AG08396 (cell line): ENCODE measurements at regions not wholly inside any gene's neighbourhood (a gene's known extent, or its start where the extent isn't known, plus 50 kb on each side); places are given as distances from the start of the nearest gene placed in this dataset.
"Not testable (repeated sequence)": the region's sequence is repeated elsewhere in the genome, so short reads cannot be mapped to it uniquely, and the experiment has no call there.

Experiments
- DNase-seq: peaks from one replicate; pipeline ENCODE4 v3.0.0; 2012; ENCODE audit warnings: low spot score, mixed read lengths

DNA sequence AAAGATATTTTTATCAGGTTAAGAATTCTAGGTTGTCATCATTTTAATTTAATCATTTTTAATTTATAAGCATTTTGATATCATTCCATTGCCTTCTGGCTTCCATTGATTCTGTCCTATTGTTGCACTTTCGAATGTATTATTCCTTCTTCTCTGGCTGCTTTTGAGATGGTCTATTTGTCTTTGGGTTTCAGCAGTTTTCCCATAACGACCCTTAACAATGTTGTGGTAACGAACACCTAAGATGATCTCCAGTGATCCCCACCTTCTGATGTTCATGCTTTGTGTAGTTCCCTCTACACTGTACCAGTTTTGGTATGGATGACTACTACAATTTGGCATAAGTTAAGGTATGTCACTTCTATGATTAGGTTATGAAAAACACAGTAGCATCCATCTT lies 59.9 kb downstream of the MINAR1 start:
- no peak for DNase-seq

DNA sequence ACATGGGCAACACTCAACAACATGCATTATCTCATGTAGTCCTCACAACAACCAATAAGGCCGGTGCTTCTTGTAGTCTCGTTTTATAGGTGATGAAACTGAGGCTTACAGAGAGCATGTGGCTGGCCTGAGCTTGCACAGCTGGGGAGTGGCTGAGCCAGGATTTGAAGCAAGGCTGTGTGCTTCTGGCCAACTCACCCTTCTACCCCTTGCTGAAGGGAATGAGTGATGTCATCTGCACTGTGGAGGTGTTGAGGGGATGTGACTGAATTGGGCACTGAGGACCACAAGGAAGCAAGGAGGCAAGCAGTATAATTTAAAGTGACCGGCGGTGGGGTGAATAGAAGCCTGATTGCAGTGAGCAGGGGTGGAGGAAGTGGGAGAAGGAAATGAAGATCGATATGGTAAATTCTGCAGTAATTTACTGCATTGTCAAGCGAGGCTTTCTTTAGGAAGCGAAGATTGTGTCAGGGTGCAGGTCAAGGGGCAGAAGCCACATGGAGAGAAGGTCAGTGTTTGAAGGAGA lies 62.3 kb downstream of the MINAR1 start:
- DNase-seq, result no peak

DNA sequence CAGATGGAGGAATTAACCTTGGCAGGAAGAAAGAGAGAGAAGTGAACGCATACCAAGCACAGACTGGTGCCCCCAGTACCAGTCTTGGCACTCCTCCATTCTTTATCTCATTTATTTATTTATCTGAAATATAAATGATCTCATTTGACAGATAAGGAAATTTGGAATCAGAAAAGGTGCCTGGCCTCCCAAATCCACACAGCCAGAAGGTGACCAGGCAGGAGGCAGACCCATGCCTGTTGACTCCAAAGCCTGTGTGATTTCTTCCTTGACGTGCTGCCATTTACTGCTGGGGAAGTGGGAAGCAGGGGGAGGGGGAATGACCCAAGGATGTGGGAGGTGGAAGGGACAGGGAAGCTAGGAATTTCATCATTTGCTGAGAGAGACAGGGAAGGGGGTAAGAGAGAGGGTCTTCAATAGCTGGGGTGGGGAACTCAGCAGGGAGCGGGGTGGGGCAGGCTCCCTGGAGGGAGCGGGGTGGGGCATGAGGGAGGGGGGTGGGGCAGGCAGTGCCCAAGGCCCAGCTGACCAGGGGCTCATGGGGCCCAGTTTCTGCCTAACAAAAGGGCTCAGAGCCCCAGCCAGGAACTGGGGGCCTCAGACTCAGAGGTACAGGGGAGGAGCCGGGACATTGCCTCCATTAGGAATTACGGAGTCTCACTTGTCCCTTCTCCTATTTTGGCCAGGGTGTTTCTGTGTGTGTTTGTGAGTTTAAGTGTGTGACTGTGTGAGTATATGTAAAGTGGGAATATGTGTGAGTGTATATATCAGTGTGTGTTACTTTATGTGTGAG lies 63.0 kb downstream of the MINAR1 start:
- DNase-seq, result no peak

DNA sequence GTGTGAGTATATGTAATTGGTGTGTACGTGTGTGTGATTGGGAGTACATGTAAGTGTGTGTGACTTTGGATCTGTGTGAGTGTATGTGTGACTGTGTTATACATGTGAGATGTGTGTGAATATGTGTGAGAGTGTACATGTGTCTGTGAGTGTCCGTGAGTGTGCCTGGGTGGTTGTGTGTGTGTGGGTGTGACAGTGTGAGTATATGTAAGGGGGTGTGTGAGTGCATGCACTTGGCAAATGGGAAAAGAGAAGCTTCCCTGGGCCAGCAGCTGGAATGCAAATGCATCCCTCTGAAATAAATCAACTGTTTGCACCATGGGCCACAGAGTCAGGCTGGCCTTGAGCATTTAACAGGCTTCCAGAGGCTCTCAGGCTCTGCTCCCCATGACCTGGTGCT lies 63.6 kb downstream of the MINAR1 start:
- DNase-seq, result no peak

DNA sequence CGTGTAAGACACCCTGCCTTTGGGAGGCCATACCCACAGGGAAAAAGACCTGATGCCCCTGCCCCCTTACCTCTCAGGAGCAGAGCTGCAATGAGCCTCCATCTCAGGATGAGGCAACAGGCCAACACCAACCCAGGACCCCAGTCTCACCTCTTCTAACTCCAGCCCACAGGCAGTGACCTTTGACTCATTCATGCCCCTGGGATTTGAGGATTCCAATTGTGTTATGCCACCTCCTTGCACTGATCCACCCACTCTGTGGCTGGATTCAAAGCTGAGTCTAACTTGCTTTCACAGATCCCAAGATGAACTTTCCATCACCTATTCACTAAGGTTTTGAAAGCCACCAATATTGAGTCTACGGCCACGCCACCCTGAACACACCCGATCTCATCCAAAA lies 64.7 kb downstream of the MINAR1 start:
- DNase-seq, result no peak

DNA sequence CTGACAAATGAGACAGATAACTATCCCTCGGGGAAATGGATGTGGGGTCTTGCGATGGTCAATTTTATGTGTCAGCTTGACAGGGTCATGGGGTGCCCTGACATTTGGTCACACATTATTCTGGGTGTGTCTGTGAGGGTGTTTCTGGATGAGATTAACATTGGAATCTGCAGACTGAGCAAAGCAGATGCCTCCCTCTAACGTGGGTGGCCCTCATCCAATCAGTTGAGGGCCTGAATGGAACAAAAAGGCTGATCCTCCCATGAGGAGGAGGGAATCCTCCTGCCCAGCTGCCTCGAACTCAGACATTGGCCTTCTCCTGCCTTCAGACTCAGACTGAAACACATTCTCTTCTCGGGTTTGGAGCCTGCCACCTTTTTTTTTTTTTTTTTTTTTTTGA lies 69.0 kb downstream of the MINAR1 start:
- DNase-seq, result no peak

DNA sequence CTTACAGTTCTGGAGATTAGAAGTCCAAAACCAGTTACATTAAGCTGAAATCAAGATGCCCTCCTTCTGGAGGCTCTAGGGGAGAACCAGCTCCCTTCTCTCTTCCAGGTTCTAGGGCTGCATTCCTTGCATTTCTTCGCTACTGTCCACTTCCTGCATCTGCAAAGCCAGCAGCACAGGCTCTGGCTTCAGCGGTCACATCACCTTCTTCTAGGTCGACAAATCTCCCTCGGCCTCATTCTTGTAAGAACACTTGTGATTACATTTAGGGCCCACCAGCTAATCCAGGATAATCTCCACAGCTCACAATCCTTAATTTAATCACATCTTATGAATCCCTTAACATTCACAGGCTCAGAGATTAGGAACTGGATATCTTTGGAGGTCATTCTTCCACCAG lies 73.8 kb downstream of the MINAR1 start:
- DNase-seq, result no peak

DNA sequence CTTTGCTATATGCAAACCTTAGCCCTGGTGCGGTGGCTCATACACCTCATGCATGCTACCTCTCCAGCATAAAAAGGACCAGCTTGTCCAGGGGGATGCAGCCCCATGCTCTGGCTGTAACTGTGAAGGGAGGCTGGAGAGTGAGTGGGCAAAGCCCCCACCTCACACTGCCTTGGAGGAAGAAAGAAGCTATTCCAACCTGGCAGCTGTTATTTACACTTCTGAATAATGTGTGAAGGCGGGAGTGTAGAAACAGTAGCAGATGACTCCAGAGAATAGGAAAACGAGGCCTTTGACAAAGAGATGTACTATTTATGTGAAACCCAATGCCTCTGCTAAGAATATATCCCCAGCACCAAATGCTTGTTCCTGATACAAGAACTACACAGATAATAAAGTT lies 80.7 kb downstream of the MINAR1 start:
- not testable (repeated sequence) for DNase-seq

DNA sequence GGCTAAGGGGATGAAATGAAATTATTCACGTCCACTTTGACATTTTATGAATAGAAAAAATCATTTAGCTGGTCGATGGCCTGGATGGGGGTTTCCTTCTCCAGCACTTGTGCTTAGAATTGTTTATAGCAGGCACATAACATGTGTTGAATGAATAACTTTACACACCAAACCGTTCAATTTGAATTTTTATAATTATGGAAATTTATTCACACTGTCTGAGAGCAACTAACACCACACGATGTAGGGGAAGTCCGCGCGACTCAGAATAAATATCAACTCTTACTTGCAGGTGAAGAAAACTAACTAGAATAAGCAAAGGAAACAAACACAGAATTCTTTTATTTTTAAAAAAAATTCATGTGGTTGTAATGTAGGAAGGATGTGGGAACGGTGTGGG lies 81.3 kb downstream of the MINAR1 start:
- DNase-seq, result no peak

DNA sequence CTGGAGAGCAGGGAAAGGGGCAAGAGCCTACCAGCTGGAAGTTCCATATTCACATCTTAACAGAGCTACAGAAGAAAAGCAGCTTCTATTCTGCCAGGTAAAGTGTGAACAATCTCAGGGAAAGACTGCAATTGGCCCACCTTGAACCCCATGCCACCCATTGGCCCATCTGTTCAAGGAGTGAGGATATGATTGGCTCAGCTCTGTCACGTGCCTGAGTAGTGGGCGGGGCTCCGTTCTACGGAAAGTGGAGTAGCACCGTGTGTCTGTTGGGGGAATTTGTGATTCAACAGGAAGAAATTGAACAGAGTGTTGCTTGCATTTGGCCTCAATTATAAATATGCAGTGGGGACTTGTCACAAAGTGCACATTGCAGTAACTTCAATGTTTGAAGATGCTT lies 81.8 kb downstream of the MINAR1 start:
- no peak for DNase-seq

DNA sequence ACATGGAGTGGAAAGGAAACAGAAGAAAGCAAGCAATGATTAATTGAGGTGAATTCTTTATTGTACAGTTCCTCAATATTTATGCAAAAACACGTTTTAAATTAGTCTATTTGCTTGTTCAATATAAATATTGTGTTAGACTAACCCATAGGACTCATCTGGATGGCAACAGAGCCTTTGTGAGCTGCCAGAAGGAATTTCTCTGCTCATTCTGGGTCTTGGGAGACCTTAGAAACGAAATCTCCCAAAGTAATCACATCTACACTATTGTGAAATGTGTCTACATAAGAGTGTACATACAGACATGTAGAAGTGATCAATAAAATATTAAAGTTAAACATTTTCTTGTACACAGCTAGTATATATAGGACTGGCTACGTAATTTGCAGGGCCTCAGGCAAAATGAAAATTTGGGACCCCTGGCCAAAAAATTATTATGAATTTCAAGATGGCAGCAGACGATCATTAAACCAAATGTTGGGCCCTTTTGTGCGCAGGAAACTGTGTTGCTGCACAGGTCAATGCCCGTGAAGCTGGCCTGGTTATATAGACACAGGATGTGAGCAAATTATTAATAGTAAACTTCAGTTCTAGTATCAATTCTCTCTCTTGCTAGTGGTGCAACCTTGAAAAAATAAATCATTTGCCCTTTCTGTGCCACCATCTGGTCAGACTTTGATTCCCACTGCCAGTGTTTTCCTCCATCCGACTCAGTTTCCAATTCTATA lies 83.3 kb downstream of the MINAR1 start:
- DNase-seq, result no peak

DNA sequence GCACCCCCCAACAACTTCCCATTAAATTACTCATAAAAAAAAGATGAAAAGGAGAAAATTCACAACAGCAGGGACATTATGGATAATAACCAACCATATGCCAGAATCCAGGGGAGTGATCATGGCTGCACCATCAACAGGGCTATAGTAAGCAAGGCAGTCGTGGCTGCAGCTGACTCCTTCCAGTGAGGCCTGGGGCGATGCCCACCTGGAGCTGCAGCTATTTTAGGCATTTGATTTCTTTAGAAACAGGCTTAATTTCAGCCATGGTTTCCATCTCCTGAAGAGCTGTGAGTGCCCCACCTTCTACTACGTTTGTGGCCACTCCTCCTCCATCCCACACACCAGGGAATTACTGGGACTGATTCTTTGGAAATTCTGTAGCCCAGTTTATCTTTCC lies 84.0 kb downstream of the MINAR1 start:
- no peak for DNase-seq

DNA sequence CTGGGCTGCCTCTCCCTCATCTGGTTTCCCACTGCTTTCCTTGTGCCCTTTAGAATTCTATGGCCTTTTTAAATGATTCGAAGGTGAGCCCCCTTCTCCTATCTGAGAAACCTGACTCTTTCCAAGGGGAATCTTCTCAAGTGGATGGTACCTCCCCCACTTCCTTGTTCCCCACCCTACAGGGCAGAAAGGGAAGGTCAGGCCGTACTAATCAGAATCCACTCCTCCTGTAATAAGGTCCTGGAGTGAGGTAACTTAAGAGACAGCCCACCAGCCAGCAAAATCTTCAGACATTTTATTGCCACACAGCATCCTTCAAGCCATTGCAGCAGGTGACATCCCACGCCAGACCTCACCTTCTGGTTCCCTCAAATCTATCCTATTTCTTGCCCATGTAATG lies 84.5 kb downstream of the MINAR1 start:
- DNase-seq, result no peak

DNA sequence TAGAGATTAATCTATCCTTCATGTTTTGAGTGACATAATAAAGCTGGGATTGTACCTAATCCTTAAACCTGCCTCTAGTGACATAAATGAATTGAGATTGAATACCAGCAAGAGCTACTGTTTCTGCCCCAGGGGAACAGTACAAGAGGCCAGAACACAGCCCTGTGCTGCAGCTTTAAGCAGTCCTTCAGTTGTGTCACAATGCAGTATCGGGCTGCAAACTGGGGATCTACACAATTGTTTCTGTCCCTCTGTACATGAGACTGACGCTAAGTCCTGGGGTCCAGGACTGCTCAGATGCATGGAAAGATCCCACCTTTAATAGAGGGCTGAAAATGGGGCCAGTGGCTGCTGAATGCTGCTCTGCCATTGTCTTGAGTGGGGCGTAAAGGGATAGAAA lies 87.5 kb downstream of the MINAR1 start:
- no peak for DNase-seq

DNA sequence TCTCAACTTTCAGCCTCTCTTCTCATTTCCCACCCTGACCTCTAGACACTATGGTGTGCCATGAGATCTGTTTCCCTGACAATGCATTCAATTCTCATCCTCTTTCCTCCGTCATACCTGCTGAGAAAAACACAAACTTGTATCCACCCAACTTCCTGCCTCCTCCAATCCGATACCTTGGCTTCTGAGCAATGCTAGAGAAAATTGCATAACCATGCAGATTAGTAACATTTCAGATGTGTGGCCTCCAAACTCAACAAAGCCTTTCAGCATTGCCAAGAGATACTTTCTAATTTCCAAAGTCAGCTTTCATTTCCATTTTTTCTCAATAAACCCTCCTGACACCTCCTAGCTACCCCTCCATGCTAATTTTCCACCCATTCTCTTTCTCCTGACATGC lies 88.5 kb downstream of the MINAR1 start:
- DNase-seq, result no peak

DNA sequence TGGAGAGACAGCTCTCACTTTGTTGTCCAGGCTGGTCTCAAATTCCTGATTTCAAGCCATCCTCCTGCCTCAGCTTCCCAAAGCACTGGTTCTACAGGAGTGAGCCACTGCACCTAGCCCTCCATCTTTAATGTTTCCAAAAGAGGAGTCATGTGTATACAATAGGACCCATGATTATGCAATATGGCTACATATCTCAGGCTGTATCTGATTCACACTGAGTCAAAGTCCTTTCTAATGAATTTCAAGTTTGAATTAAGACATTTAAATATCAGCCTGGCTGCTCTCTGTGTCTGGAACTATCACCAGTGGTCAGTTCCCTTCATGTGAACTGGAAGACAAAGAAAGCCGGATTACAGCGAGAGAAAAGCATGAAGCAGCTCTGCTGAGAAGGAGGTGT lies 90.5 kb downstream of the MINAR1 start:
- DNase-seq, result no peak

DNA sequence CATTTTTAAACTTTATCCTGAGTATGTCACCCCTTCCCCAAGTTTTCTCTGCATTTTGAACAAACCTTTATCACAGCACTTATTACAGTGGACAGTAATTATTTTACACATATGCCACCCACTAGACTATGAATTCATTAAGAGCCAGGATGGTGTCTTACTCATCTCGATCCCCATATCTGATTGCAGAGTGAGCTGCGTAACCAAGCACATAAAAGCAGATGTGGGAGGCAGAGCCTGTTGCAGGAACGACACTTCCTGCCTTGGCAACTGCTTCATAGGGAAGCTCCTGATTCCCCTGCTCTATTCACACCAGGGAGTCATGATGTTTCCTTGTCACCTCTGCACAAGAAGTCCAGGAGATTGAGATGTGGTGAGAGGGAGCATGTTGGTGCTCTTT lies 91.1 kb downstream of the MINAR1 start:
- DNase-seq, result no peak

DNA sequence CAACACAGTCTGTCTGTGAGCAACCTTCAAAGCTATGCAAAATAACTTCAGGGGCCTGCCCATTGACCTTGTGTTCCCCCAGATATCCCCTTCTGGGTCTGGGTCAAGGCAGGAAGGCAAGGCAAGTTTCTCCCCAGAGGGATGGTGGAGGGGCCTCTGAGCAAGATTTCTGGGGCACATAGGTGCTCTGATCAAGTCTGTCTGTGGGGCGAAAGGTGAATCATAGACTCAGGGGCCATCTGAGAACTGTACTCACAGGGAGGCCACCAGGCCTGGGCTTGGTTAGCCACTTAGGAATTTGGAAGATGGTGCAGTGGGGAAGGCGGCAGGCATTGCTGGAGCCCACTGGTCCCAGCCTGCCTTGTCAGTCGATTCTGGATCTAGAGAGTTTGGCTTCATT lies 92.4 kb downstream of the MINAR1 start:
- DNase-seq, result no peak

DNA sequence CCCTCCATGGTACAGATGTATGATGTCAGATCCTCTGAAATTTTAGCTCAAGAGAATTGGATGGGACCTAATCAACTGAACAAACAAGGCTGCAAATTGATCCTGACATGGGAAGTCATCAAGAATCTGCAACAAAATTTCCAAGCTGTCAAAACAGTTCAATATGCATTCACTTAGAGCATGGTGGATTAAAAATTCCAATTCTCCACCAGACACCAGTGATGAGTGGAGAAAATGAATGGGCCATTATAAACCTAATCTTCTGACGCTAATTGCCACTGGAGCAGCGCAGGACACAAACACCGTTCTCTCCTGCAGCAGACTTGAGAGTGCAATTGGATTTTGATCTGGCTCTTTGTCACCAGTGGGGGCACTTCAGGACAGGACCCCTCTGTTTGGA lies 94.2 kb downstream of the MINAR1 start:
- DNase-seq, result no peak

DNA sequence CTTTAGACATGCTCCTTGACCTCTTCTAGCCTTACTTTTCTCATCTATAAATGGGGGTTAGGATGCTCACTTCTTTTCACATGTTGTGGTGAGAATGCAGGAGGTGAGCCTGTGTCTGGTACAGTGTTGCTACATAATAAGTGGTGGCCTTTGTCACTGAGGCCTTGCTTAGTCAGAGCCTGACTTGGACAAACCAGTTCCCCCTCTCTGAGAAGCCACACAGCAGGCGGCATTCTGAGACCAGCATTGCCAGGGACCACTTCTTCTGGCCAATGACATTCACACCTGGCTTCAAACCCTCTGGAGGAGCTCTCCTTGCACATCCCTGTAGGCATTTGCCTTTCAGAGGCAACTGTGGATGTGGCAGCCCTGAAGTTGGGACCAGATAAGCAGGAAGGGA lies 95.7 kb downstream of the MINAR1 start:
- no peak for DNase-seq

DNA sequence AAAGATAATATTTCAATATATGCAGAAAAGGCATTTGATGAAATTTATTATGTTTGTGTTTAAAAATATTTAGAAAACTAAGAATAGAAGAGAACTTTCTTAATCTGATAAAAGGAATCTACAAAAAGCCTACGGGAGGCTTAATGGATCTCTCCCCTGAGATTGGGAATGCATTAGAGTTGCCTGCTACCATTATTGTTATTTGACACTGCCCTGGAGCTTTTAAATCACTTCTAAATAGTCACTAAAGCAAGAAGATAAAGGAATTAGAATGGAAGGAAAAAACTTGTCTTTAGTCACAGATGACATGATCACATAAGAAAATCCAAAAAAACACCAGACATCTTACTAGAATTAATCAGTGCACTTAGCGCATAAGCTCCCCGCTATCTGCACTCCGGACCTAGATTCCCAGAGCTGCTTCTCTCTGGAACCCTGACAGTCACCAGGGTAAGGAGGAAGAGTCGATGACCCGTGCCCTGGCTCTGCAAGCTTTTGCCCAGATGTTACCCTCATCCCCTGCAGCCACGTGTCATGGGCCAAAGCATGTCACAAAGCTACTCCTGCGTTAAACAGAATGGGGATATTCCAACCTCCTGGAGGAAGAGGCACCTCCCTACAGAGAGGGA lies 97.1 kb downstream of the MINAR1 start:
- DNase-seq, result no peak

DNA sequence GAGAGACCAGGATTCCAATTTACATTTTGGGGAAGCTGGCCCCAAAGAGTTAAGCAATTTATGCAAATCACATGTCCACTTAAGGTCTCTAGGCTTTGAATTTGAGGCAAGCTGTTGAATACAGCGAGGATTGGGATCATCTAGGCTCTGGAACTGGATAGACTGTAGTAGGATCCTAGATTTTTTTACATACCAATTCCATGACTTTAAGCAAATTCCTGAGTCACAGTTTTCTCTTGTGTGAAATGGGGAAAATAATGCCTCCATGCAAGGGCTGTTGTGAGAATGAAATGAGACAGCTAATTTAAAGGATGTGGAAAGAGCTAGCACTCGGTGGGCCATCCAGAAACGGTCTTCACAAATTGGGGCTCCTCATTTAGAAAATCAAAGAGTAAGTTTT lies 103.4 kb downstream of the MINAR1 start:
- DNase-seq, result no peak

DNA sequence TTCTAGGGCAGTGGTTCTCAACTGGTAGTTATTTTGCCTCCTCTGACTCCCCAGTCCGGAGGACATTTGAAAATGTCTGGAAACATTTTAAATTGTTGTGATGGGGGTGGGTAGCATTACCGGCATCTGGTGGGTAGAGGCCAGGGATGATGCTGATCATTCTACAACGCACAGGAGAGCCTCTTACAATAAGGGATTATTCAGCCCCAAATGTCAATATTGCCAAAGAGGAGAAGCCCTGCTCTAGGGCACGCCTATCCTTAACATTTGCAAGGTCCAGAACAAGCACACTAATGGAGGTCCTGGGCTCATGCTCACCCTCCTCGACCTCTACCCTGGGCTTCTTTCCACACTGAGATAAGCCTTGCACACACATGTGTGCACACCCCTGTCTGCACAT lies 106.4 kb downstream of the MINAR1 start:
- no peak for DNase-seq
